ENCODE measurements at regions not wholly inside any gene's neighbourhood (a gene's known extent, or its start where the extent isn't known, plus 50 kb on each side); places are given as distances from the start of the nearest gene placed in this dataset.

- in situ Hi-C loops (cut with MboI; ENCODE audit: low sequenced_read_pairs) (no loop called here), dilution Hi-C loops (cut with HindIII; ENCODE audit: low sequenced_read_pairs, unreplicated experiment) (no loop called here), intact Hi-C loops (cut with micrococcal nuclease) (no loop called here)
- no peak for DNase-seq
- Histone ChIP-seq H3K36me3 (ENCODE audit: control insufficient read depth, insufficient read depth, low read length) (no peaks in the 10 kb centered on the region), H4K5ac (ENCODE audit: low read depth, low read length) (no peak overlapping the region), H3K4me3 (ENCODE audit: insufficient read depth, low read depth, low read length) (no peak overlapping the region), H2AK9ac (replicated peaks; ENCODE audit: low read depth, low read length, poor library complexity) (no peak overlapping the region), H2AFZ (replicated peaks; ENCODE audit: low read length, poor library complexity) (no peak overlapping the region), H3K9me1 (ENCODE audit: insufficient read depth, low read length) (no peaks in the 10 kb centered on the region), H3K23ac (ENCODE audit: low read depth, low read length) (no peak overlapping the region), H2AK5ac (ENCODE audit: low read depth, low read length) (no peak overlapping the region), H3K56ac (ENCODE audit: extremely low read depth, insufficient read depth, low read length) (no peak overlapping the region), H3K18ac (ENCODE audit: low read depth, low read length) (no peak overlapping the region), H3K4me2 (ENCODE audit: low read depth, low read length) (no peak overlapping the region), H3K4ac (ENCODE audit: low read depth, low read length) (no peak overlapping the region), H2BK20ac (ENCODE audit: low read depth, low read length) (no peak overlapping the region), H4K20me1 (ENCODE audit: insufficient read depth, low read length) (no peaks in the 10 kb centered on the region), H3K4me1 (ENCODE audit: control insufficient read depth, insufficient read depth, low read length) (no peaks in the 10 kb centered on the region), H3K79me1 (ENCODE audit: low read depth in 1 of 2, low read length in 2 of 2) (no peaks in the 10 kb centered on the region), H3K9ac (ENCODE audit: low read depth, low read length) (no peak overlapping the region), H3K14ac (replicated peaks; ENCODE audit: low read depth, low read length) (no peak overlapping the region), H4K91ac (ENCODE audit: insufficient read depth, low read depth, low read length) (no peak overlapping the region), H2BK120ac (ENCODE audit: low read depth, low read length) (no peak overlapping the region), H3K27ac (ENCODE audit: insufficient read depth, low read length) (no peak overlapping the region), H2BK5ac (ENCODE audit: low read depth, low read length, poor library complexity, severe bottlenecking) (no peak overlapping the region), H3K9me3 (ENCODE audit: control insufficient read depth, insufficient read depth, low read length) (peaks cover 3% of the 10 kb centered on the region), H3K27me3 (ENCODE audit: control insufficient read depth, insufficient read depth, low read length) (no peaks in the 10 kb centered on the region), H2BK15ac (ENCODE audit: low read depth, low read length) (no peak overlapping the region), H4K8ac (ENCODE audit: low read depth in 2 of 2, low read length in 2 of 2) (no peak overlapping the region)
- ATAC-seq (ENCODE audit: low read depth) = no peak
- BruUV-seq (replicated peaks) = no TSS peak
- WGBS, 2 experiments (ENCODE audit: extremely low coverage in 2 of 2, insufficient read length in 1 of 2) = no CpG with 5 or more reads among the region's 1 CpG
- CTCF ChIA-PET = no interaction called here
- POLR2A ChIA-PET (ENCODE audit: unreplicated experiment) = no interaction called here
- TF ChIP-seq NFE2L2 (IDR thresholded peaks at IDR 0.05; ENCODE audit: low read depth, low read length) (no peak), MXI1 (IDR thresholded peaks at IDR 0.05; ENCODE audit: borderline replicate concordance, low read depth, low read length) (no peak), FOS (IDR thresholded peaks at IDR 0.05; ENCODE audit: low read depth, low read length) (no peak), USF2 (IDR thresholded peaks at IDR 0.05; ENCODE audit: low read depth, low read length) (no peak), CEBPB (IDR thresholded peaks at IDR 0.05; ENCODE audit: low read depth, low read length) (no peak), BHLHE40 (IDR thresholded peaks at IDR 0.05; ENCODE audit: low read depth, low read length) (no peak), RCOR1 (IDR thresholded peaks at IDR 0.05; ENCODE audit: insufficient replicate concordance, low read length) (no peak), RAD21 (IDR thresholded peaks at IDR 0.05; ENCODE audit: low read length) (no peak), CHD1 (IDR thresholded peaks at IDR 0.05; ENCODE audit: low read depth, low read length) (no peak), MAZ (IDR thresholded peaks at IDR 0.05; ENCODE audit: borderline replicate concordance, low read depth, low read length) (no peak), POLR2A (IDR thresholded peaks at IDR 0.05; ENCODE audit: low read depth, low read length) (no peak), MAFK (IDR thresholded peaks at IDR 0.05; ENCODE audit: low read depth, low read length) (no peak)
- TF ChIP-seq, protein P1, sequence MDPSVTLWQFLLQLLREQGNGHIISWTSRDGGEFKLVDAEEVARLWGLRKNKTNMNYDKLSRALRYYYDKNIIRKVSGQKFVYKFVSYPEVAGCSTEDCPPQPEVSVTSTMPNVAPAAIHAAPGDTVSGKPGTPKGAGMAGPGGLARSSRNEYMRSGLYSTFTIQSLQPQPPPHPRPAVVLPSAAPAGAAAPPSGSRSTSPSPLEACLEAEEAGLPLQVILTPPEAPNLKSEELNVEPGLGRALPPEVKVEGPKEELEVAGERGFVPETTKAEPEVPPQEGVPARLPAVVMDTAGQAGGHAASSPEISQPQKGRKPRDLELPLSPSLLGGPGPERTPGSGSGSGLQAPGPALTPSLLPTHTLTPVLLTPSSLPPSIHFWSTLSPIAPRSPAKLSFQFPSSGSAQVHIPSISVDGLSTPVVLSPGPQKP (IDR thresholded peaks at IDR 0.05; ENCODE audit: borderline replicate concordance, low read depth, low read length) = no peak
Observed at GRCh38 chr7:21159506-21159905, 268.4 kb upstream of the SP4 start.
